ENCODE measurements at regions not wholly inside any gene's neighbourhood (a gene's known extent, or its start where the extent isn't known, plus 50 kb on each side); places are given as distances from the start of the nearest gene placed in this dataset.

DNA sequence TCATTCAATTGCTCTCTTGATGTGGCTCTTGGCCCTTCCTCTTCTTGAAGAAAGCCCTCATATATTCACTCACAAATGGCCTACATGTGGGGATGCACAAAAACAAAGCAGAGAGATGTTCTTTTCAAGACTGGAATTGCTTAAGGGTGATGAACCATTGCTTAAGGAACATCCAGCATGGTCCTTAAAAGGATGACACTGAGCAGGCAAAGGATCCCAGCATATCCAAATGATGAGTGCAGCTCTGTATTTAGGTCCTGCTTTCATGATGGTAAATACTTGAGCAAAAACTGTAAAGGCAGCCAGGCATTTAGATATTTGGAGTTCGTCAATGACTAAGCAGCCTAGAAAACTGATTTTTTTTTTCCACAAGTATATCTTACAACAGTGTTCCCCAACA, 173.8 kb upstream of the ARRDC4 start:
- no peaks in the 10 kb centered on the region for H4K20me1 ChIP-seq (ENCODE audit: control insufficient read depth, insufficient read depth, low read depth, low read length)
- no peaks in the 10 kb centered on the region for H3K79me2 ChIP-seq (ENCODE audit: control insufficient read depth, low read length)
- no peak overlapping the region for H3K4me2 ChIP-seq (ENCODE audit: low read length)
- H3K4me3 ChIP-seq (ENCODE audit: low read length) = no peak overlapping the region
- peaks cover 4% of the 10 kb centered on the region; the same call in 1 of the 2 replicates for H3K4me1 ChIP-seq (ENCODE audit: control insufficient read depth, low read length)
- H3K9me2 ChIP-seq (replicated peaks; ENCODE audit: control insufficient read depth, low read length) = no peaks in the 10 kb centered on the region
- H3F3A ChIP-seq (ENCODE audit: control insufficient read depth, insufficient read depth) = no peaks in the 10 kb centered on the region
- H3K27ac ChIP-seq (ENCODE audit: low read depth, low read length) = no peak overlapping the region
- no peaks in the 10 kb centered on the region for H3K36me3 ChIP-seq (ENCODE audit: control insufficient read depth, low read length)
- H3K27me3 ChIP-seq (ENCODE audit: control insufficient read depth, low read length) = no peaks in the 10 kb centered on the region
- TF ChIP-seq CTCF (IDR thresholded peaks at IDR 0.05; ENCODE audit: low read depth, low read length, poor library complexity, severe bottlenecking) (no peak), EZH2phosphoT487 (IDR thresholded peaks at IDR 0.05; ENCODE audit: borderline replicate concordance, low read length) (no peak)
- no peaks in the 10 kb centered on the region for H3K9me3 ChIP-seq (ENCODE audit: control insufficient read depth, insufficient read depth, low read length)

DNA sequence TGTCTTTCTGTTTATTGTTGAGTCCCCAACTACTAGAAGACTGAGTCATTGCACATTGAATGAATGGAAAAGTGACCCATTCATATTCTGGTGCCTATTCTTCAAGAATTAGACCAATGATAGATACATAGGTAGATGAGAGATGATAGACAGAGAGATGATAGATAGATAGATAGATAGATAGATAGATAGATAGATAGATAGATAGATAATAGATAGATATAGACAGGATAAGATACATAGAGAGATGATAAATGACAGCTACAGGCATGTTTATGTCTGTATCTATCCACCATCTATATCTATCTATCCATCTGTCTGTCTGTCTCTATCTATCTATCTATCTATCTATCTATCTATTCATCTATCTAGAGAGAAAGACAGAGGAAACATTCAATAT, 170.3 kb upstream of the ARRDC4 start:
- Histone ChIP-seq H4K20me1 (ENCODE audit: control insufficient read depth, insufficient read depth, low read depth, low read length) (no peaks in the 10 kb centered on the region), H3K4me1 (ENCODE audit: control insufficient read depth, low read length) (no peaks in the 10 kb centered on the region), H3F3A (ENCODE audit: control insufficient read depth, insufficient read depth) (no peaks in the 10 kb centered on the region), H3K9me2 (replicated peaks; ENCODE audit: control insufficient read depth, low read length) (no peaks in the 10 kb centered on the region), H3K4me3 (ENCODE audit: low read length) (no peak overlapping the region), H3K27ac (ENCODE audit: low read depth, low read length) (no peak overlapping the region), H3K4me2 (ENCODE audit: low read length) (no peak overlapping the region), H3K79me2 (ENCODE audit: control insufficient read depth, low read length) (no peaks in the 10 kb centered on the region), H3K27me3 (ENCODE audit: control insufficient read depth, low read length) (no peaks in the 10 kb centered on the region), H3K9me3 (ENCODE audit: control insufficient read depth, insufficient read depth, low read length) (no peaks in the 10 kb centered on the region), H3K36me3 (ENCODE audit: control insufficient read depth, low read length) (no peaks in the 10 kb centered on the region)
- TF ChIP-seq EZH2phosphoT487 (IDR thresholded peaks at IDR 0.05; ENCODE audit: borderline replicate concordance, low read length) (no peak), CTCF (IDR thresholded peaks at IDR 0.05; ENCODE audit: low read depth, low read length, poor library complexity, severe bottlenecking) (no peak)

DNA sequence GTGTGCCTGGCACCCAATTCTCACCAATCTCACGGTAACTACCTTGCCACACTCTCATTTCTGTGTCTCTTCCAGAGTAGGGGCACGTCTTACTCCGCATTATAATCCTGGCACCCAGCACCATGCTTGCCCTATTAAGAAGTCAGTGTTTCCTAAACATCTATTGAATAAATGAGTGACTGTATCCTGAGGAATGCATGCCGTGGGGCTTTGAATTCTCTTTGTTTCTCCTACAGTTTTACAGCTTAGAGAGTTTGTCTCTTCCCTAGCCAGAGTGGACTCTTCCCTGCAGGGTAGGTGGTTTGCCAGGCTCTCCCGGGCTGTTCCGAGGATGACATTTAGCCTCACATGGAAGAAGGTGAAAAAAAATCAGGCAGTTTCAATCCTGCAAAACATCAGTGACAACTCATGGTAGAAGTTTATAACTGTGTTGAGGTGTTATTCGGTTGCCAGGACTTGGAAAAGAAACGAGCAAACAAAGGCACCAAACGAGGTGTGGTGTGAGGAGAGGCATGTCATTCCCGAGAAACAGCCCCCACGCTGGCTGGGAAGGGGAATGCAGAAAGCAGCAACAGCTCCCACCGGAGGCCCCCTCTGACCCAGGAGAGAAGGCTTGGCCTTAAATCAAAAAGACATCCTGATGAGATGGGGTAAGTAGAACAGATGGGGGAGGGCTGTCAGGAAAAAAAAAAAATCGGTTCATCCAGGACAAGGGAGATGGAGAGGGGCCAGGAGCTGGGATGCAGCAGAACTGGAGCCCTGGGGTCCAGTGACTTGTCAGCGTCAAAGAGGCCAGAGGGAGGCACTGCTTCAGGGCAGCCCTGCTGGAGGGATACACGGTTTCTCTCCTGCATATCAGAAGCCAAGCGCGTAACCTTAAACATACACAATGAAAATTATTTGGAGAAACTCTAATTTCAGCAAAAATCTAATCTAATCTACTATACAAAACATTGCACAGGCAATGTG, 168.4 kb upstream of the ARRDC4 start:
- Histone ChIP-seq H3K4me1 (ENCODE audit: control insufficient read depth, low read length) (no peaks in the 10 kb centered on the region), H3K4me3 (ENCODE audit: low read length) (no peak overlapping the region), H4K20me1 (ENCODE audit: control insufficient read depth, insufficient read depth, low read depth, low read length) (no peaks in the 10 kb centered on the region), H3K9me2 (replicated peaks; ENCODE audit: control insufficient read depth, low read length) (no peaks in the 10 kb centered on the region), H3K36me3 (ENCODE audit: control insufficient read depth, low read length) (no peaks in the 10 kb centered on the region), H3K79me2 (ENCODE audit: control insufficient read depth, low read length) (no peaks in the 10 kb centered on the region), H3K27ac (ENCODE audit: low read depth, low read length) (no peak overlapping the region), H3K4me2 (ENCODE audit: low read length) (no peak overlapping the region), H3K27me3 (ENCODE audit: control insufficient read depth, low read length) (no peaks in the 10 kb centered on the region), H3K9me3 (ENCODE audit: control insufficient read depth, insufficient read depth, low read length) (no peaks in the 10 kb centered on the region), H3F3A (ENCODE audit: control insufficient read depth, insufficient read depth) (no peaks in the 10 kb centered on the region)
- TF ChIP-seq CTCF (IDR thresholded peaks at IDR 0.05; ENCODE audit: low read depth, low read length, poor library complexity, severe bottlenecking) = no peak
- TF ChIP-seq EZH2phosphoT487 (IDR thresholded peaks at IDR 0.05; ENCODE audit: borderline replicate concordance, low read length) = no peak
